ENCODE measurements at regions not wholly inside any gene's neighbourhood (a gene's known extent, or its start where the extent isn't known, plus 50 kb on each side); places are given as distances from the start of the nearest gene placed in this dataset.

DNA sequence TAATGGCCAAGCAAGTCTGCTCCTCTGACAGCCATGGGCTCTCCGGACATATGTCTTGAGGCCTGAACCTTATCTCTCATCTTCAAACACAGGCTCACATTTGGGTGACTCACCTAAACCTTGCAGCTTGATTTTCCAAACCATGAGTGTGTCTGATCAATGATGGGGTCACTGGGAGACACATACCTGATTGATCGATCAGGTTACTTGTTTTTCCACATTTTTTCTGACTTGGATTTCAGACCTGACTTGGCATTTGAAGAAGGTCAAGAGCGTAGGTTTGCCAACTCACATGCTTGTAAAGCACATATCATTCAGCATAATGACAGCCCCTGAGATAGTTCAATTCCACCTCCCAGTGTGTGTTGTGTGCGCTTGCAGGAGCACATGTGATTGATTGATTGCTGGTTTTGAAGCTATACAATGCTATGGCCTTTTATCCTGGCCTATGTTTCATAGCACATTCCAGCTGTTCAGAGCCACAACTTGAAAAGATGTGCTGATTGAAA, 116.7 kb upstream of the KIRREL3 start:
- Histone ChIP-seq H3K9me3 (ENCODE audit: control insufficient read depth in 2 of 2, insufficient read depth in 1 of 2, low read depth in 1 of 2, low read length in 1 of 2) (no peaks in the 10 kb centered on the region), H3K4me3 (ENCODE audit: low read depth in 1 of 2, low read length in 2 of 2) (no peak overlapping the region), H3K27me3 (ENCODE audit: control insufficient read depth in 1 of 2, insufficient read depth in 2 of 2, low read length in 2 of 2) (peaks cover 0 to 3% of the 10 kb centered on the region in 2 donors), H3K4me1 (ENCODE audit: control insufficient read depth in 2 of 2, insufficient read depth in 2 of 2, low read length in 1 of 2) (no peaks in the 10 kb centered on the region), H3K36me3 (ENCODE audit: control insufficient read depth in 2 of 2, insufficient read depth in 2 of 2, low read length in 1 of 2) (no peaks in the 10 kb centered on the region), H3K27ac (ENCODE audit: low read depth in 2 of 2, low read length in 1 of 2) (no peak overlapping the region)
- WGBS, 2 donors = 38 to 48% methylated on average over 4 of the region's 4 CpGs

DNA sequence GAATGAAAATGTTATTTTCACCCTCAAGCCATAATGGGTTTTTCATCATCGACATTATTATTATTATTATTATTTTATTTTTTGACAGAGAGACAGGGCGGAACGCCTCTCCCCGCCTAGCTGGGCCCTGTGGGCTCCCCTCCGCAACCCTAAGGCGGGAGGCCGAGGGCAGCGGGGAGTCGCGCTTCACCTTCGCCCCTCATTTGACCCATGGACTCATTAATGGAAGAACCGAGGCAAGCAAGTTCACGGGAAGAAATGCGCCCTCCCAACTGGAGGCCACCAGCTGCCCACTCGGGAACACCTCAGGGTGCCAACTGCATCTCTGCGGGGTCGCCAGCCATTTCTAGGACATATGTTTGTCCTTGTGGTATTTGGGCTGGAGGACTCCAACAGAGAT, 115.3 kb upstream of the KIRREL3 start:
- WGBS, 2 donors = 95% methylated on average over 17 of the region's 17 CpGs
- Histone ChIP-seq H3K36me3 (ENCODE audit: control insufficient read depth in 2 of 2, insufficient read depth in 2 of 2, low read length in 1 of 2) (no peaks in the 10 kb centered on the region), H3K4me1 (ENCODE audit: control insufficient read depth in 2 of 2, insufficient read depth in 2 of 2, low read length in 1 of 2) (no peaks in the 10 kb centered on the region), H3K4me3 (ENCODE audit: low read depth in 1 of 2, low read length in 2 of 2) (no peak overlapping the region), H3K27ac (ENCODE audit: low read depth in 2 of 2, low read length in 1 of 2) (no peak overlapping the region), H3K27me3 (ENCODE audit: control insufficient read depth in 1 of 2, insufficient read depth in 2 of 2, low read length in 2 of 2) (peaks cover 0 to 3% of the 10 kb centered on the region in 2 donors), H3K9me3 (ENCODE audit: control insufficient read depth in 2 of 2, insufficient read depth in 1 of 2, low read depth in 1 of 2, low read length in 1 of 2) (no peaks in the 10 kb centered on the region)

DNA sequence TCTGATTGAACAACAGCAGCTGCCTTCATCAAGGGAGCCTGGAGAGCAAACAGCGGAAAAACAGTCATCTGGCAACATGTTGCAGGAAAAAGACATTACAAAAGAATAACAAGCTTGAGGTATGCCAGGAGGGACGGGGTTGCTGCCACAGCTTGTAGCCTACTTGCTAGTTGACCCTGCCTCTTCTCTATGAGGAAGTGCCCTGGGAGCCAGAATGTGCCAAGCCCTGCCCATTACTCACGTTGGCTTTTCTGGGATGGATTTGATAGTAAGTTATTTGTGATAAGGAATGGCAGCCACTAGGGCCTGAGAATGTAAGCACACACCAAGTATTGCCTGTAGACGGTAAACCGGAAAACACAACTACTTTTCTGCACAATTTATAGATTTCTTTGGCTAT, 113.5 kb upstream of the KIRREL3 start:
- H3K9me3 ChIP-seq (ENCODE audit: control insufficient read depth in 2 of 2, insufficient read depth in 1 of 2, low read depth in 1 of 2, low read length in 1 of 2) = no peaks in the 10 kb centered on the region
- H3K4me3 ChIP-seq (ENCODE audit: low read depth in 1 of 2, low read length in 2 of 2) = no peak overlapping the region
- H3K27me3 ChIP-seq (ENCODE audit: control insufficient read depth in 1 of 2, insufficient read depth in 2 of 2, low read length in 2 of 2) = peaks cover 0 to 3% of the 10 kb centered on the region in 2 donors
- H3K27ac ChIP-seq (ENCODE audit: low read depth in 2 of 2, low read length in 1 of 2) = no peak overlapping the region
- no peaks in the 10 kb centered on the region for H3K4me1 ChIP-seq (ENCODE audit: control insufficient read depth in 2 of 2, insufficient read depth in 2 of 2, low read length in 1 of 2)
- no peaks in the 10 kb centered on the region for H3K36me3 ChIP-seq (ENCODE audit: control insufficient read depth in 2 of 2, insufficient read depth in 2 of 2, low read length in 1 of 2)
- WGBS, 2 donors = 43 to 61% methylated on average over 5 of the region's 5 CpGs

DNA sequence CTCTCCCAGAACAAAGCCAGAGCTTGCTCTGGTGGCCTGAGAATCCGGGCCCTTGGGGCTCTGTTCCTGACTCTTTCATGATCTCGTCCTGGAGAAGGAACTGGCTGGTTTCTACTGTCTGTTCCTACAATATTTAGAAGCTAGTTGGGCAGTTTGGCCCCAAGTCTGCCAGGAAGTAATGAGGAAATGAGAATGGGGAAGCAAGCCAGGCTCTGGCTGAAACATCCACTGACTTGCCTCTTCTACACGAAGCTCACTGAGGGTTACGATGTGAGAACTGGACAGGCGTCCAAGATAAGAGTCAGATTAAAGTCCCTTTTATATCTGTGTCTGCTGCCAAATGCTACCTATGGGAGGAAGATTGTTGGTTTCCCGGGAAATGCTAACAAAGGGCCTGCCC, 110.0 kb upstream of the KIRREL3 start:
- H3K4me1 ChIP-seq (ENCODE audit: control insufficient read depth in 2 of 2, insufficient read depth in 2 of 2, low read length in 1 of 2) = no peaks in the 10 kb centered on the region
- no peaks in the 10 kb centered on the region for H3K36me3 ChIP-seq (ENCODE audit: control insufficient read depth in 2 of 2, insufficient read depth in 2 of 2, low read length in 1 of 2)
- WGBS, 2 donors = 32 to 38% methylated on average over 6 of the region's 6 CpGs
- H3K4me3 ChIP-seq (ENCODE audit: low read depth in 1 of 2, low read length in 2 of 2) = no peak overlapping the region
- no peaks in the 10 kb centered on the region for H3K9me3 ChIP-seq (ENCODE audit: control insufficient read depth in 2 of 2, insufficient read depth in 1 of 2, low read depth in 1 of 2, low read length in 1 of 2)
- no peak overlapping the region for H3K27ac ChIP-seq (ENCODE audit: low read depth in 2 of 2, low read length in 1 of 2)
- H3K27me3 ChIP-seq (ENCODE audit: control insufficient read depth in 1 of 2, insufficient read depth in 2 of 2, low read length in 2 of 2) = peaks cover 0 to 3% of the 10 kb centered on the region in 2 donors

DNA sequence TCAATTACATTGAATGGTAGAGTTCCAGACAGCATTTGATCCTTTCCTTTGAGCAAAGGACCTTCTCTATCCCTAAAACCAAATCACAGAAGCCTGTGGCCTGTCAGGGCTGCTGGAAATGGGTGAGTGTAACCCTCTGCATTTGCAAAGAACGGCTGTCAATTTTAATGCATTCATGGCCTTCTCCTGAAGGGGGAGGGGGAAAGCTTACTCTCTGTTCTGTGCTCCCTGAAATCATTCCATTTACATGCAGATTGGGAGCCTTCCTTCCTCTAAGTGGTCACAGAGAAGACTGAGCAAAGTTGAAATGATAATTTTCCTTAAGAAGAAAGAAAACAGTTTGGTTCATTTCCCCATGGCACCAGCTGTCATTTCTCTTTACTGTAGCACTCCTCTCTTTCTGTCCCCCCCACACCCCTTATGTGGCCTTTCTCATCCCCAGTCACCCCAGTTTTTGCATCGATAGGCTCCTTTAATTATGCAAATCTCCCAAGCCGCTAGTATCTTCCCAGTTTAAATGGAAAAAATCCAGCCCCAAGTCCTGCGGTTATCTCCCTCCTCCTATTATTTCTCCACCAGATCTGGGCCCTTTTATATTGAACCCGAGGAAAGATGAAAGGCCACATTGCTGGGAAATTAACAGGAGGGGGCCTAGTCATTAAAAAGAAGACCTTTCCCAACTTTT, 109.4 kb upstream of the KIRREL3 start:
- Histone ChIP-seq H3K27ac (ENCODE audit: low read depth in 2 of 2, low read length in 1 of 2) (no peak overlapping the region), H3K27me3 (ENCODE audit: control insufficient read depth in 1 of 2, insufficient read depth in 2 of 2, low read length in 2 of 2) (peaks cover 0 to 3% of the 10 kb centered on the region in 2 donors), H3K4me3 (ENCODE audit: low read depth in 1 of 2, low read length in 2 of 2) (no peak overlapping the region), H3K4me1 (ENCODE audit: control insufficient read depth in 2 of 2, insufficient read depth in 2 of 2, low read length in 1 of 2) (no peaks in the 10 kb centered on the region), H3K9me3 (ENCODE audit: control insufficient read depth in 2 of 2, insufficient read depth in 1 of 2, low read depth in 1 of 2, low read length in 1 of 2) (no peaks in the 10 kb centered on the region), H3K36me3 (ENCODE audit: control insufficient read depth in 2 of 2, insufficient read depth in 2 of 2, low read length in 1 of 2) (no peaks in the 10 kb centered on the region)
- 54 to 61% methylated on average over 5 of the region's 5 CpGs for WGBS, 2 donors

DNA sequence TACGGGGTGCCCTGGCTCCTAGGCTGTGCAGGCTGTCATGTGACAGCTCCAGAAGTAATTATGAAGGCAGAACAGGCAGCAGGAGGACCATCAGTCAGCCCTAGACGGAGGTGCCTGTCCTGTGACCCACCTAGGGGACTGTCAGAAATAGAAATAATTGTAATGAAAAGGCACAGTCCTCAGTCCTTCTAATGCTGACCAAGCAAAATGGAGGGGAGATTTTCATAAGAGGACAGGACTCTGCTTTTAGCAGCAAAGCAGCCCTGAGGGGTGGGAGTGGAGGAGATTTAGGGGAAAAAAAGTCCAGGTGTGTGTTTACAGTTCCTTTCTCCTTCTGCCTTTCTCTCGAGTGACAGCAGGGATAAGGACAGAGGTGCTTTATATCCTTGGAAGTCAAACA, 108.3 kb upstream of the KIRREL3 start:
- WGBS, 2 donors = 61 to 72% methylated on average over 3 of the region's 3 CpGs

DNA sequence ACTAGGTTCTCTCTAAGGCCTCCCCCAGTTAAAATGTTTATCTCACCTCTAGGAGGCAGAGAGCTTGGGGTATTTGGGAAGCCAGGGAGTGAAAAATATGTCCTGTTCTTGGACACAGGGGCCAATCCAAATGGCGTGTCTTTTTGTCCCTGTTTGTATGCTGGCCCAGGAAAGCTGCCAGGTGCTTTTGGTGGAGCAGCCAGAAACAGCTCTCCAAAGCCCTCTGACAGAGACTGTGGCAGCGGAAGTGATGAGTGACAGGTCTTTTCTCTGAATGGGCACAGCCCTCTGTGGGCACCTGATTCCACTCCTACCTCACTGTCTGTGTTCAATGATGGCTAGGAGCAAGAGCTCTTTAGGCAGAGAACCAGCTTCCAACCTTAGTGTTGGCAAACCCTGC, 106.4 kb upstream of the KIRREL3 start:
- Histone ChIP-seq H3K27ac (ENCODE audit: low read depth in 2 of 2, low read length in 1 of 2) (no peak overlapping the region), H3K4me3 (ENCODE audit: low read depth in 1 of 2, low read length in 2 of 2) (no peak overlapping the region), H3K27me3 (ENCODE audit: control insufficient read depth in 1 of 2, insufficient read depth in 2 of 2, low read length in 2 of 2) (no peaks in the 10 kb centered on the region), H3K36me3 (ENCODE audit: control insufficient read depth in 2 of 2, insufficient read depth in 2 of 2, low read length in 1 of 2) (no peaks in the 10 kb centered on the region), H3K4me1 (ENCODE audit: control insufficient read depth in 2 of 2, insufficient read depth in 2 of 2, low read length in 1 of 2) (no peaks in the 10 kb centered on the region), H3K9me3 (ENCODE audit: control insufficient read depth in 2 of 2, insufficient read depth in 1 of 2, low read depth in 1 of 2, low read length in 1 of 2) (no peaks in the 10 kb centered on the region)
- 59 to 70% methylated on average over 2 of the region's 2 CpGs for WGBS, 2 donors

More for the DNA sequence above, 108.3 kb upstream of the KIRREL3 start:
- Histone ChIP-seq H3K27me3 (ENCODE audit: control insufficient read depth in 1 of 2, insufficient read depth in 2 of 2, low read length in 2 of 2) (peaks cover 0 to under 1% of the 10 kb centered on the region in 2 donors), H3K36me3 (ENCODE audit: control insufficient read depth in 2 of 2, insufficient read depth in 2 of 2, low read length in 1 of 2) (no peaks in the 10 kb centered on the region), H3K4me3 (ENCODE audit: low read depth in 1 of 2, low read length in 2 of 2) (no peak overlapping the region), H3K4me1 (ENCODE audit: control insufficient read depth in 2 of 2, insufficient read depth in 2 of 2, low read length in 1 of 2) (no peaks in the 10 kb centered on the region), H3K9me3 (ENCODE audit: control insufficient read depth in 2 of 2, insufficient read depth in 1 of 2, low read depth in 1 of 2, low read length in 1 of 2) (no peaks in the 10 kb centered on the region), H3K27ac (ENCODE audit: low read depth in 2 of 2, low read length in 1 of 2) (no peak overlapping the region)

DNA sequence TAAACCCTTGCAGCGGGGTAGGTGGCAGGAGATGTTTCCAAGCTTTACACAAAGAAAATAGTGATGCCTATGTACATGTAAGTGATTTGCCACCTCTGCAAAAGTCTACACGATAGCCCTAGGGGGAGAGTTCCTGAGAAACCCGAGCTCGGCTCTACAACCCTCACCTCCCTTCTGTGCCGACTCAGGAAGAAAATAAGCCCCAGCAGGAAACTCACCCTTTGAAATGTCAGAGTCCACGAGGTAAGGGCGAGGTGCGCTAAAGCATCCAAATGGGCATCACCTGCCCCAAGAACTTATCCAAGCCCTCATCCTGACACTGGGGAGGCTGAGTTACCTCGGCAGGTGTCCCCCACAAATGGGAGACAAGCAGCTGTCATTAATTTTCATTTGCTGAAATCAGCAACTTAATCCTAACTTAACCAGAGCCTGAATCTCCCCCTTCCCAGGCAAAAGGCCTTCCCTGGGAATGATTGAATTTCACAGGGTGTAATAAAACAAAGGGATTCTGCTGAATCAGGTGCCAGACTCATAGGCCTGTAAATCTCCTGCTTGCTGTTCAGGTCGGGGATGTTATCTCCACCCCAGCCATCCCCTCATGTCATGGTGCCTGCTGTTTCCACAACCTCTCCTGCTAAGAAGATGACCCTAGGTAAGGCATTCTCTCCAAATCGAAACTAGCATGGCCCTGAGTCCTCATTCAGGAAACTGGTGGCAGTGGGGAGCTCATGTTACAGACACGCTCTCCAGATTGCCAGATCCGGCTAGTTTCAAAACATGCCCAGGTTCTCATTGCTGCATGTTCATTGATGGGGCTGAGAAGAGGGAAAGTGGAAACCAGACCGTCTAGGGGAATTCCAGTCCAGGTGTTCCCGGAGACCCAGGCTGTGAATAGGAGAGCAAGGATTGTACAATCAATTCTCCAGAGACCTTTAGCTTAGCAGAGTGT, 105.3 kb upstream of the KIRREL3 start:
- 50 to 58% methylated on average over 15 of the region's 15 CpGs for WGBS, 2 donors

DNA sequence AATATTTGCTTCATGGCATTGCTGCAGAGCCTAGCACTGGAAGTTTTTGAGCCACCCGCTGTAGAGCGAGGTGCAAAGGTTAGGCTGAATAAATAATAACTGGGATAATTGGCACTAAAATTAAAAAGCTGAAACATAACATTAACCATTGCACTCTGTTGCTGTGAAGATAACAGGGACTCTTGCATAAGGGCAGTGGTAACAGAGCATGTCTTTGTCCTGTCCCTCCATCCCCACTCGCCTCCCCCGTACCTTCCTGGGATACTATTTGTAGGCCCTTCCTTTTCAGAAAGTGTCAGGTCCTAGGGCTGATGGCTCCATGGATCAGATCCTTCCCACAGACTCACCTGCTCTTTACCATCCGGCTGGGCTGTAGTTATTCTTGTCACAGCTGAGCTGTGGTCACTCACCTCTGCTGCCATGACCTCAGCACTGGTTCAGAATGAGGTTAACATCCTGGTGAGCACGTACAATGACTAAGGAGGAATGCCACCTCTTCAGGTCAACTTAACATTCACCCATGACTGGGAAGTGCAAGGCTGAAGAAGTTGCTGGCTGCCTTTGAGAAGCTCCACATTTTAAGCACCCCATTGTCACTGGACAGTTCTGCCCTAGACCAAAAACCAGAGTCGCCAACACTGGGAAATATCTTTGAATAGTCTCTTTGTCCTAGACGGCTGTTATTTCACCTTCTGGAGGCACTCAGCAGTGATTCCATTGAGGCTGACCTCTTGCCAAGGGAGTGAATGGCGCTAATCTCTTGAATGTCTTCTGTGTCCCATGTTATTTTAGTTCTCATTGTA, 103.2 kb upstream of the KIRREL3 start:
- Histone ChIP-seq H3K4me1 (ENCODE audit: control insufficient read depth in 2 of 2, insufficient read depth in 2 of 2, low read length in 1 of 2) (no peaks in the 10 kb centered on the region), H3K27me3 (ENCODE audit: control insufficient read depth in 1 of 2, insufficient read depth in 2 of 2, low read length in 2 of 2) (no peaks in the 10 kb centered on the region), H3K4me3 (ENCODE audit: low read depth in 1 of 2, low read length in 2 of 2) (no peak overlapping the region), H3K27ac (ENCODE audit: low read depth in 2 of 2, low read length in 1 of 2) (no peak overlapping the region), H3K36me3 (ENCODE audit: control insufficient read depth in 2 of 2, insufficient read depth in 2 of 2, low read length in 1 of 2) (no peaks in the 10 kb centered on the region), H3K9me3 (ENCODE audit: control insufficient read depth in 2 of 2, insufficient read depth in 1 of 2, low read depth in 1 of 2, low read length in 1 of 2) (no peaks in the 10 kb centered on the region)
- 67 to 70% methylated on average over 9 of the region's 9 CpGs for WGBS, 2 donors

More for the DNA sequence above, 105.3 kb upstream of the KIRREL3 start:
- Histone ChIP-seq H3K27me3 (ENCODE audit: control insufficient read depth in 1 of 2, insufficient read depth in 2 of 2, low read length in 2 of 2) (no peaks in the 10 kb centered on the region), H3K36me3 (ENCODE audit: control insufficient read depth in 2 of 2, insufficient read depth in 2 of 2, low read length in 1 of 2) (no peaks in the 10 kb centered on the region), H3K9me3 (ENCODE audit: control insufficient read depth in 2 of 2, insufficient read depth in 1 of 2, low read depth in 1 of 2, low read length in 1 of 2) (no peaks in the 10 kb centered on the region), H3K27ac (ENCODE audit: low read depth in 2 of 2, low read length in 1 of 2) (no peak overlapping the region), H3K4me1 (ENCODE audit: control insufficient read depth in 2 of 2, insufficient read depth in 2 of 2, low read length in 1 of 2) (no peaks in the 10 kb centered on the region), H3K4me3 (ENCODE audit: low read depth in 1 of 2, low read length in 2 of 2) (no peak overlapping the region)

Measured in esophagus (tissue), 2 donors.